SU-DHL-6 (cell line): ENCODE measurements at regions not wholly inside any gene's neighbourhood (a gene's known extent, or its start where the extent isn't known, plus 50 kb on each side); places are given as distances from the start of the nearest gene placed in this dataset.

Experiments
- H2AFZ ChIP-seq: fragments of 200-600 bp; sonication (generic); 2 replicates; pipeline ENCODE4 v1.6.1; 2014; ENCODE audit warnings: low read depth, mild to moderate bottlenecking, moderate library complexity, mixed read lengths, antibody characterized with exemption, low read length; ENCODE audit not compliant: severe bottlenecking
- H3F3A ChIP-seq: fragments of 200-600 bp; shearing (Covaris generic); 2 replicates; pipeline ENCODE4 v1.6.0; 2016; ENCODE audit warnings: antibody characterized with exemption, mild to moderate bottlenecking; ENCODE audit not compliant: insufficient read depth
- H3K27ac ChIP-seq: fragments of 200-600 bp; sonication (generic); 2 replicates; pipeline ENCODE4 v1.5.1; 2016; ENCODE audit warnings: low read depth, mild to moderate bottlenecking, low read length, moderate library complexity, mixed read lengths
- H3K27me3 ChIP-seq: fragments of 200-600 bp; sonication (generic), shearing (Covaris generic); 2 replicates; pipeline ENCODE4 v1.6.0; 2014; ENCODE audit warnings: mild to moderate bottlenecking, low read length
- H3K36me3 ChIP-seq: fragments of 200-600 bp; sonication (generic); 2 replicates; pipeline ENCODE4 v1.6.1; 2014; ENCODE audit warnings: mild to moderate bottlenecking, low read length, mixed read lengths
- H3K4me2 ChIP-seq: fragments of 300-600, 200-600 bp; shearing (Covaris generic), sonication (generic); 2 replicates; pipeline ENCODE4 v1.6.0; 2014; ENCODE audit warnings: low read length, low read depth, mild to moderate bottlenecking; ENCODE audit not compliant: poor library complexity, severe bottlenecking
- H3K4me3 ChIP-seq: fragments of 200-600 bp; sonication (generic); 2 replicates; pipeline ENCODE4 v1.5.1; 2014; ENCODE audit warnings: antibody characterized with exemption, low read length, mild to moderate bottlenecking, mixed read lengths; ENCODE audit not compliant: insufficient read depth, poor library complexity, severe bottlenecking
- H3K79me2 ChIP-seq: fragments of 200-600 bp; sonication (generic); 2 replicates; pipeline ENCODE4 v1.6.1; 2014; ENCODE audit warnings: mild to moderate bottlenecking, low read length, moderate library complexity; ENCODE audit not compliant: insufficient read depth
- H3K9ac ChIP-seq: fragments of 200-600 bp; sonication (generic); 2 replicates; pipeline ENCODE4 v1.7.0; 2014; ENCODE audit warnings: mild to moderate bottlenecking, low read length
- H3K9me2 ChIP-seq: fragments of 200-600 bp; sonication (generic); replicated peaks from 2 replicates; pipeline ENCODE4 v1.6.1; 2014; ENCODE audit warnings: low read length; ENCODE audit not compliant: insufficient read depth
- H3K9me3 ChIP-seq: fragments of 200-600 bp; sonication (generic); 2 replicates; pipeline ENCODE4 v1.6.1; 2014; ENCODE audit warnings: low read length, mixed read lengths; ENCODE audit not compliant: insufficient read depth
- H4K20me1 ChIP-seq: fragments of 200-600 bp; sonication (generic); 2 replicates; pipeline ENCODE4 v1.6.1; 2014; ENCODE audit warnings: low read depth, mild to moderate bottlenecking, antibody characterized with exemption, low read length, moderate library complexity, mixed read lengths
- CTCF ChIP-seq: fragments of 200-600 bp; sonication (generic); IDR thresholded peaks from one replicate; pipeline ENCODE4 v1.5.1; 2017; ENCODE audit warnings: antibody characterized with exemption, mild to moderate bottlenecking, low read length, moderate library complexity; ENCODE audit not compliant: insufficient read depth, poor library complexity, severe bottlenecking
- EZH2phosphoT487 ChIP-seq: fragments of 200-600 bp; sonication (generic), shearing (Covaris generic); conservative IDR thresholded peaks from 2 replicates; pipeline ENCODE4 v1.6.1; 2018; ENCODE audit warnings: mild to moderate bottlenecking, antibody characterized with exemption, low read length, moderate library complexity, mixed read lengths

DNA sequence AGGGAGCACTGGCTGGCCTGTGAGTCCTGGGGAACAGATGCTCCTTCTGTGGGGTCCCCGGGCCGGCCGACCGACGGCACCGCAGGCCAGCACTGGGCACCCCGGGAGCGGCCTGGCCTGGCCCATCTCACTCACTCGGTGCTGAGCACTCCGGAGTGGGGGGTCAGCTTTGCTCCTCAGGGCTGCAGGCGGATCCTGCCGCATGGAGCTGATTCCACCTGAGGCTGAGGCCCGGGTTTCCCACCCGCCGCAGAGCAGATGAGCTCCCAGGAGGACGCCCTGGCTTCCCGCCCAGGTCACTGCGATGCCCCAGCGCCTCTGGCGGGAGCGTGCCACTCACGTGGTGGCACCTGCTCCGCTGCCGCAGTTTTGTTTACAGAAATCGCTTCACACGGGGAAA is 418.6 kb downstream of the GALR1 start:
- Histone ChIP-seq H4K20me1 (no peaks in the 10 kb centered on the region), H3K9me2 (no peaks in the 10 kb centered on the region), H3K27ac (no peak overlapping the region), H3K27me3 (peaks cover 2% of the 10 kb centered on the region; the same call in 1 of the 2 replicates), H3K9me3 (no peaks in the 10 kb centered on the region), H2AFZ (no peak overlapping the region), H3K36me3 (no peaks in the 10 kb centered on the region), H3K79me2 (no peaks in the 10 kb centered on the region), H3K4me2 (no peak overlapping the region), H3F3A (no peaks in the 10 kb centered on the region), H3K9ac (no peak overlapping the region), H3K4me3 (no peak overlapping the region)
- no peak for TF ChIP-seq CTCF
- TF ChIP-seq EZH2phosphoT487, result no peak

- Histone ChIP-seq H3K9me3 (no peaks in the 10 kb centered on the region), H3K36me3 (no peaks in the 10 kb centered on the region), H4K20me1 (no peaks in the 10 kb centered on the region), H2AFZ (no peak overlapping the region), H3K4me2 (no peak overlapping the region), H3K4me3 (no peak overlapping the region), H3K27ac (no peak overlapping the region), H3K9me2 (no peaks in the 10 kb centered on the region), H3K27me3 (peaks cover 2% of the 10 kb centered on the region; the same call in 1 of the 2 replicates), H3K79me2 (no peaks in the 10 kb centered on the region), H3K9ac (no peak overlapping the region), H3F3A (no peaks in the 10 kb centered on the region)
- TF ChIP-seq EZH2phosphoT487 (no peak), CTCF (no peak)
Measured at GRCh38 chr18:77669331-77669730, 419.7 kb downstream of the GALR1 start.

- no peaks in the 10 kb centered on the region for H3F3A ChIP-seq
- no peak overlapping the region for H3K9ac ChIP-seq
- no peaks in the 10 kb centered on the region for H3K79me2 ChIP-seq
- H3K27me3 ChIP-seq, result peaks cover 2% of the 10 kb centered on the region; the same call in 1 of the 2 replicates
- no peak overlapping the region for H3K4me2 ChIP-seq
- no peaks in the 10 kb centered on the region for H3K9me3 ChIP-seq
- no peak overlapping the region for H3K27ac ChIP-seq
- H2AFZ ChIP-seq, result no peak overlapping the region
- H3K36me3 ChIP-seq, result no peaks in the 10 kb centered on the region
- no peak overlapping the region for H3K4me3 ChIP-seq
- no peak for TF ChIP-seq EZH2phosphoT487
- TF ChIP-seq CTCF, result no peak
- no peaks in the 10 kb centered on the region for H3K9me2 ChIP-seq
- H4K20me1 ChIP-seq, result no peaks in the 10 kb centered on the region
Measured at GRCh38 chr18:77671456-77672167, 422.0 kb downstream of the GALR1 start.
